Dermis microvascular lymphatic vessel endothelial cell (primary cell): ENCODE measurements at regions not wholly inside any gene's neighbourhood (a gene's known extent, or its start where the extent isn't known, plus 50 kb on each side); places are given as distances from the start of the nearest gene placed in this dataset.
"Not testable (repeated sequence)": the region's sequence is repeated elsewhere in the genome, so short reads cannot be mapped to it uniquely, and the experiment has no call there.

ENCODE experiments used
- DNase-seq, 2 donors: peaks; one replicate each; pipeline versions ENCODE4 v3.0.0 to v3.0.0-alpha.2; 2010; ENCODE audit warnings: low read depth in 2 of 2

GRCh38 chr9:104980039-104980654, 52.2 kb upstream of the ABCA1 start:
- peak in 1 of 2 donors; percentile 7 for DNase-seq

- no peak for DNase-seq
Observed at GRCh38 chr9:104981543-104982129, 53.7 kb upstream of the ABCA1 start.

GRCh38 chr9:104982543-104982942, 54.6 kb upstream of the ABCA1 start:
- DNase-seq, result no peak

- DNase-seq, result no peak
Observed at GRCh38 chr9:104983491-104983890, 55.5 kb upstream of the ABCA1 start.

- no peak for DNase-seq
Observed at GRCh38 chr9:104984121-104984520, 56.2 kb upstream of the ABCA1 start.

- DNase-seq, result no peak
Observed at GRCh38 chr9:104984542-104984941, 56.6 kb upstream of the ABCA1 start.

- DNase-seq, result no peak
Observed at GRCh38 chr9:104984948-104985347, 57.0 kb upstream of the ABCA1 start.

- no peak for DNase-seq
Observed at GRCh38 chr9:104986096-104986495, 58.1 kb upstream of the ABCA1 start.

- DNase-seq, result no peak
Observed at GRCh38 chr9:104987743-104988142, 59.8 kb upstream of the ABCA1 start.

- DNase-seq, result no peak
Observed at GRCh38 chr9:104988539-104988938, 60.6 kb upstream of the ABCA1 start.

- DNase-seq, result peak; percentile 33 to 75
Observed at GRCh38 chr9:104991144-104991953, 63.4 kb upstream of the ABCA1 start.

GRCh38 chr9:104992659-104993058, 64.7 kb upstream of the ABCA1 start:
- no peak for DNase-seq

- DNase-seq, result peak in 1 of 2 donors; percentile 27
Observed at GRCh38 chr9:104993291-104993963, 65.5 kb upstream of the ABCA1 start.

GRCh38 chr9:104997536-104997935, 69.6 kb upstream of the ABCA1 start:
- no peak for DNase-seq

- DNase-seq, result no peak
Observed at GRCh38 chr9:104999136-104999535, 71.2 kb upstream of the ABCA1 start.

- not testable (repeated sequence) for DNase-seq
Observed at GRCh38 chr9:105000529-105000928, 72.6 kb upstream of the ABCA1 start.

- DNase-seq, result no peak
Observed at GRCh38 chr9:105004466-105005090, 76.6 kb upstream of the ABCA1 start.

GRCh38 chr9:105005186-105005585, 77.2 kb upstream of the ABCA1 start:
- no peak for DNase-seq

- no peak for DNase-seq
Observed at GRCh38 chr9:105006514-105006913, 78.6 kb upstream of the ABCA1 start.

GRCh38 chr9:105007143-105007542, 79.2 kb upstream of the ABCA1 start:
- peak in 1 of 2 donors; percentile 28 for DNase-seq

- DNase-seq, result not testable (repeated sequence)
Observed at GRCh38 chr9:105010089-105010488, 82.1 kb upstream of the ABCA1 start.

- no peak for DNase-seq
Observed at GRCh38 chr9:105021917-105022316, 94.0 kb upstream of the ABCA1 start.
